ENCODE measurements at regions not wholly inside any gene's neighbourhood (a gene's known extent, or its start where the extent isn't known, plus 50 kb on each side); places are given as distances from the start of the nearest gene placed in this dataset.

DNA sequence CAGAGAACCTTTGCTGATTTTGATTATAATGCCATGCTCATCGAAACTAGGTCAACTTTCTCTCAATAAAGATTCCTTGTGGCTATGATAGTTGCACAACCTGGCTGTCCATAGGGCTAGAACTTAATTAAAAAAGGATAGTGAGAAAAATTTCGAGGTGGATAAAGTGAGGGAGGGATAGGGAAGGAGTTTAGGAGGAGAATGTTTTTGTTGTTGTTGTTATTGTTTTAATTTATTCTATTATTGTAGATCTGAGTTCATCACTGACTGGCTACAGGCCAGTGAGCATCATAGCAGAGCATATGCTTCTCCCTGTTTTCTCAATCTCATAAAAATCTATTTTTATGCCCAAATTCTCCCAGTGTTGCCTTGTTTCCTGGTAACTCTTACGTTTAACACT lies 688.7 kb upstream of the GRM3 start:
- DNase-seq (ENCODE audit: low read depth) = no peak
- TF ChIP-seq, protein P1, sequence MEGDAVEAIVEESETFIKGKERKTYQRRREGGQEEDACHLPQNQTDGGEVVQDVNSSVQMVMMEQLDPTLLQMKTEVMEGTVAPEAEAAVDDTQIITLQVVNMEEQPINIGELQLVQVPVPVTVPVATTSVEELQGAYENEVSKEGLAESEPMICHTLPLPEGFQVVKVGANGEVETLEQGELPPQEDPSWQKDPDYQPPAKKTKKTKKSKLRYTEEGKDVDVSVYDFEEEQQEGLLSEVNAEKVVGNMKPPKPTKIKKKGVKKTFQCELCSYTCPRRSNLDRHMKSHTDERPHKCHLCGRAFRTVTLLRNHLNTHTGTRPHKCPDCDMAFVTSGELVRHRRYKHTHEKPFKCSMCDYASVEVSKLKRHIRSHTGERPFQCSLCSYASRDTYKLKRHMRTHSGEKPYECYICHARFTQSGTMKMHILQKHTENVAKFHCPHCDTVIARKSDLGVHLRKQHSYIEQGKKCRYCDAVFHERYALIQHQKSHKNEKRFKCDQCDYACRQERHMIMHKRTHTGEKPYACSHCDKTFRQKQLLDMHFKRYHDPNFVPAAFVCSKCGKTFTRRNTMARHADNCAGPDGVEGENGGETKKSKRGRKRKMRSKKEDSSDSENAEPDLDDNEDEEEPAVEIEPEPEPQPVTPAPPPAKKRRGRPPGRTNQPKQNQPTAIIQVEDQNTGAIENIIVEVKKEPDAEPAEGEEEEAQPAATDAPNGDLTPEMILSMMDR (IDR thresholded peaks at IDR 0.05; ENCODE audit: low read length, missing control alignments) = no peak
- no peak overlapping the region for H3K4me3 ChIP-seq (replicated peaks; ENCODE audit: low read depth, low read length)

DNA sequence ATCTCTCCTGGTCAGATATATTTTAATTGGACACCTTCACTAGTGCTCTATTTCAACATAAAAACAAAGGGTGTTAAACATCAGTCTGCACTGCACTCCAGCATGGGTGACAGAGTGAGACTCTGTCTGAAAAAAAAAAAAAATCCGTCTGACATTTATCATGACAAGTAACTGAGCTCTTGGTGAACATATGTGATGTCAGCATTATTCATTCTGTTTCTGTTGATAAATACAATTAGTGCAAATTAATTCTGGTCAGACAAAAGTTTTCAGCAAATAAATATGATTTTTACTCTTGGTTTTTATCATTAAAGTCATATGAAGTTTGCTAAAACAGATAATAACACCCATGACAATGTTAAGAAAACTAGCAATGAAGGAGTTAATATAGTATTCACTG lies 692.8 kb upstream of the GRM3 start:
- DNase-seq (ENCODE audit: low read depth) = no peak
- no peak overlapping the region for H3K4me3 ChIP-seq (replicated peaks; ENCODE audit: low read depth, low read length)
- TF ChIP-seq, protein P1 (IDR thresholded peaks at IDR 0.05; ENCODE audit: low read length, missing control alignments) = no peak

DNA sequence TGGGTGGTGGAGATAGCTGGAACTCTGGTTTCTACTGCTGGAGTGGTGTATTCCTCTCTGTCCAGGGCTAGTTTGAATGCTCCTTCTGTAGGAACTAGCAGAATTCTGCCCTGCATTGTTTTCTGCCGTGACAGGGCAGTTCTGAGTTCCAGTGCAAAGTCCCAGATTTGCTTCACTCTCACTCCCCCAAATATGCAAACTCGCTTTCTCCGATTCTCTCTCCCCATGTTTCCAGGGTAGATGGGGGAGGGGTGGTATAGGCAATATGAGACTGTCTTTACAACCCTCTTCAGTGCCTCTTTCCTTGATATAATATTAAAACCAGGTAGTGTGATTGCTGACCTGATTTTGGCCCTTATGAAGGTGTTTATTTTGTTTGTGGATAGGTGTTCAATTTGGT lies 693.3 kb upstream of the GRM3 start:
- H3K4me3 ChIP-seq (replicated peaks; ENCODE audit: low read depth, low read length) = no peak overlapping the region
- TF ChIP-seq, protein P1 (IDR thresholded peaks at IDR 0.05; ENCODE audit: low read length, missing control alignments) = no peak
- no peak for DNase-seq (ENCODE audit: low read depth)

DNA sequence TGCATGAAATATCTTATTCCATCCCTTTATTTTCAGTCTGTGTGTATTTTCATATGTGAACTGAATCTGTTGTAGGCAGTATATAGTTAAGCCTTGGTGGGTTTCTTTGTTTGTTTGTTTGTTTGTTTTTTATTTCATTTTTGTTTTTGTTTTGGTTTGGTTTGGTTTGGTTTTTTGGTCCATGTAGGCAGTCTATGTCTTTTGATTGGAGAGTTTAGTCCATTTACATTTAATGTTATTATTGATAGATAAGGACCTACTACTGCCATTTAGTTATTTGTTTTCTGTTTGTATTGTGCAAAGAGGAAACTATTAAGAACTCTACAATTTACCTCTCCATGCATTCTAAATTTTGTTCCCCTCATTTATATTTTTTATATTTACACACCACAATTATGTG lies 695.9 kb upstream of the GRM3 start:
- H3K4me3 ChIP-seq (replicated peaks; ENCODE audit: low read depth, low read length) = no peak overlapping the region
- no peak for DNase-seq (ENCODE audit: low read depth)
- TF ChIP-seq, protein P1 (IDR thresholded peaks at IDR 0.05; ENCODE audit: low read length, missing control alignments) = no peak

DNA sequence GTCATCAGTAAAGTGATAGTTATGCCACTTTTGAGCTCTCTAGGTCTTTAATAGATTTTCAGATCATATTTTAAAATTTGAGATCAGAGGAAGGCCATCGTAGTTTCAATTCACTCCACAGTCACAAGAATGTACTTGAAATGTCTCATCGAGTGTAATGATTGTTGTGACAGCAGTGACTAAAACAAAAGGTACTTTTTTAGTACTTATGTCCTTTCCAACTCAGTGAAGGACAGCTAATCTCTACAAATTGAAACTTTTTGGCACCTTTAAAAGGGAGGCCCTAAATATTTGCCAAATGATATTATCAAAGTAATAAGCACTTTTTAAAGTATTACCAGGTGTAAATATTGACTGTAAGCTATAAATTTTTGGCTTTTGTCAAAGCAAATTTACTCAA lies 702.9 kb upstream of the GRM3 start:
- TF ChIP-seq, protein P1 (IDR thresholded peaks at IDR 0.05; ENCODE audit: low read length, missing control alignments) = no peak
- no peak overlapping the region for H3K4me3 ChIP-seq (replicated peaks; ENCODE audit: low read depth, low read length)
- DNase-seq (ENCODE audit: low read depth) = no peak

DNA sequence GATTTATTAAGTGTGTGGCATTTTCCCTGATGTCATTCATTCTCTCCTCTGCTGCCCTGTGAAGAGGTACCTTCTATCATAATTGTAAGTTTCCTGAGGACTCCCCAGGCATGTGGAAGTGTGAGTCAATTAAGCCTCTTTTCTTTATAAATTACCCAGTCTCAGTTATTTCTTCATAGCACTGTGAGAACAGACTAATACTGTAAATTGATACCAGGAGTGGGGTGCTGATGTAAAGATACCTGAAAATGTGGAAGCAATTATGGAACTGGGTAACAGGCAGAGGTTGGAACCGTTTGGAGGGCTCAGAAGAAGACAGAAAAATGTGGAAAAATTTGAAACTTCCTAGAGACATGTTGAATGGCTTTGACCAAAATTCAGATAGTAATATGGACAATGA lies 711.8 kb upstream of the GRM3 start:
- no peak for DNase-seq (ENCODE audit: low read depth)
- no peak overlapping the region for H3K4me3 ChIP-seq (replicated peaks; ENCODE audit: low read depth, low read length)
- TF ChIP-seq, protein P1 (IDR thresholded peaks at IDR 0.05; ENCODE audit: low read length, missing control alignments) = no peak

DNA sequence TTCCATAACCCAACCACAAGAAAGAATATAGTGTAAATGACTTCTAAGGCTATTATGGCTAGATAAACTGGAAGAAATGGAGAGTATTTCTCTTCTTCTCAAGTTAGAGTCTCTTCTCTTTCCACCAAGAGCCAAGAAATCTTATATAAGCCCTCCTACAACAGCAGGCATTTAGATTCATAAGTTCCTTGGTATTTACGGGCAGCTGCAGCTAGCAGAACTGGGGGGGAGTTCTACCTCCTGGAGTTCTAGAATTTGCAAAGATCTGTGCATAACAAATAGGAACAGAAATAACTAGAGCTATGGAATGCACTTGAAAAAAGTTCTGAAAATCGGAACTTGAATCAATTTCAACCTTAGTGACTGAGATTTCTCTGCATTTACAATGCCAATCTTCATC lies 715.2 kb upstream of the GRM3 start:
- H3K4me3 ChIP-seq (replicated peaks; ENCODE audit: low read depth, low read length) = no peak overlapping the region
- DNase-seq (ENCODE audit: low read depth) = no peak
- TF ChIP-seq, protein P1 (IDR thresholded peaks at IDR 0.05; ENCODE audit: low read length, missing control alignments) = no peak
